HG03565 (cell line): ENCODE measurements at regions not wholly inside any gene's neighbourhood (a gene's known extent, or its start where the extent isn't known, plus 50 kb on each side); places are given as distances from the start of the nearest gene placed in this dataset.

Source experiments
- ATAC-seq: cut with Tn5 transposase; IDR thresholded peaks from one replicate; pipeline ENCODE4 v1.9.1; 2021; ENCODE audit warnings: mild to moderate bottlenecking, moderate library complexity; ENCODE audit not compliant: unreplicated experiment

- ATAC-seq, result no peak
These were observed 104.7 kb downstream of the TSN start for GRCh38 chr2:121860033-121860757.

GRCh38 chr2:121860758-121861227 lies 105.3 kb downstream of the TSN start:
- no peak for ATAC-seq

- ATAC-seq, result no peak
These were observed 106.8 kb downstream of the TSN start for GRCh38 chr2:121862286-121862685.

GRCh38 chr2:121865914-121866313 lies 110.5 kb downstream of the TSN start:
- ATAC-seq, result no peak

- ATAC-seq, result no peak
These were observed 111.3 kb downstream of the TSN start for GRCh38 chr2:121866789-121867188.

- no peak for ATAC-seq
These were observed 113.2 kb downstream of the TSN start for GRCh38 chr2:121868652-121869051.

- no peak for ATAC-seq
These were observed 113.9 kb downstream of the TSN start for GRCh38 chr2:121869363-121869762.

GRCh38 chr2:121869873-121870272 lies 114.4 kb downstream of the TSN start:
- ATAC-seq, result no peak

GRCh38 chr2:121872651-121873050 lies 117.2 kb downstream of the TSN start:
- no peak for ATAC-seq

GRCh38 chr2:121873864-121874263 lies 118.4 kb downstream of the TSN start:
- no peak for ATAC-seq

- ATAC-seq, result no peak
These were observed 120.2 kb downstream of the TSN start for GRCh38 chr2:121875585-121876185.

- ATAC-seq, result no peak
These were observed 121.9 kb downstream of the TSN start for GRCh38 chr2:121877366-121877765.

- no peak for ATAC-seq
These were observed 124.8 kb downstream of the TSN start for GRCh38 chr2:121880283-121880682.

GRCh38 chr2:121881038-121881437 lies 125.6 kb downstream of the TSN start:
- no peak for ATAC-seq

GRCh38 chr2:121881950-121882349 lies 126.5 kb downstream of the TSN start:
- no peak for ATAC-seq

GRCh38 chr2:121884078-121884477 lies 128.6 kb downstream of the TSN start:
- no peak for ATAC-seq

GRCh38 chr2:121884511-121884921 lies 129.1 kb downstream of the TSN start:
- no peak for ATAC-seq

- ATAC-seq, result no peak
These were observed 130.6 kb downstream of the TSN start for GRCh38 chr2:121886059-121886458.

- no peak for ATAC-seq
These were observed 132.2 kb downstream of the TSN start for GRCh38 chr2:121887513-121888188.

GRCh38 chr2:121888189-121888557 lies 132.7 kb downstream of the TSN start:
- ATAC-seq, result peak; percentile 88

GRCh38 chr2:121890041-121890440 lies 134.6 kb downstream of the TSN start:
- no peak for ATAC-seq
